HCT116 (cell line): ENCODE measurements at regions not wholly inside any gene's neighbourhood (a gene's known extent, or its start where the extent isn't known, plus 50 kb on each side); places are given as distances from the start of the nearest gene placed in this dataset.

ENCODE experiments used
- ATF3 ChIP-seq: IDR thresholded peaks from 2 replicates; pipeline ENCODE4 v1.6.1; 2012
- CEBPB ChIP-seq: IDR thresholded peaks from 2 replicates; pipeline ENCODE4 v1.6.1; 2012; ENCODE audit warnings: low read depth
- CTCF ChIP-seq, 3 experiments: fragments of 200-600 bp in 1 of 3; sonication (generic) in 1 of 3; IDR thresholded peaks in 2 of 3; conservative IDR thresholded peaks in 1 of 3; 2 replicates each; pipeline ENCODE4 v1.5.1; 2012 to 2017; ENCODE audit warnings: low read depth in 2 of 3, low read length in 2 of 3, antibody characterized with exemption in 1 of 3, borderline replicate concordance in 1 of 3, control low read depth in 1 of 3, mild to moderate bottlenecking in 1 of 3, mixed read lengths in 1 of 3, mixed run types in 1 of 3, moderate library complexity in 1 of 3; ENCODE audit not compliant: insufficient read depth in 1 of 3
- EZH2 ChIP-seq: fragments of 200-600 bp; sonication (generic); IDR thresholded peaks from 2 replicates; pipeline ENCODE4 v1.6.1; 2017; ENCODE audit warnings: antibody characterized with exemption, mixed run types
- MAX ChIP-seq: IDR thresholded peaks from 2 replicates; pipeline ENCODE4 v1.6.1; 2012
- POLR2A ChIP-seq: IDR thresholded peaks from 2 replicates; pipeline ENCODE4 v1.7.0; 2011; ENCODE audit warnings: borderline replicate concordance; ENCODE audit not compliant: insufficient read depth, insufficient read length; ENCODE audit errors: extremely low read depth
- POLR2AphosphoS5 ChIP-seq: IDR thresholded peaks from 2 replicates; pipeline ENCODE4 v1.6.1; 2011; ENCODE audit warnings: mild to moderate bottlenecking, low read depth, low read length, moderate library complexity
- RAD21 ChIP-seq: IDR thresholded peaks from 2 replicates; pipeline ENCODE4 v1.6.1; 2012; ENCODE audit warnings: low read depth, mild to moderate bottlenecking
- SIN3A ChIP-seq: IDR thresholded peaks from 2 replicates; pipeline ENCODE4 v1.6.1; 2012; ENCODE audit warnings: low read depth
- SP1 ChIP-seq: IDR thresholded peaks from 2 replicates; pipeline ENCODE4 v1.6.1; 2012; ENCODE audit warnings: low read depth
- TCF7L2 ChIP-seq: IDR thresholded peaks from 2 replicates; pipeline ENCODE4 v1.7.0; 2011; ENCODE audit warnings: borderline replicate concordance, inconsistent platforms; ENCODE audit not compliant: insufficient read depth, insufficient read length; ENCODE audit errors: extremely low read depth
- ZFX ChIP-seq: fragments of 450-650 bp; IDR thresholded peaks from 2 replicates; pipeline ENCODE4 v1.6.1; 2017
- ZNF274 ChIP-seq: fragments of 200-500 bp; sonication (Bioruptor generic); IDR thresholded peaks from 2 replicates; pipeline ENCODE4 v1.6.1; 2014; ENCODE audit warnings: mild to moderate bottlenecking, low read depth, low read length, inconsistent platforms

- TF ChIP-seq EZH2 (no peak), CTCF (IDR thresholded peaks at IDR 0.05 in 2 of 3, conservative IDR thresholded peaks at IDR 0.05 in 1 of 3; ENCODE audit: borderline replicate concordance in 1 of 3, insufficient read depth in 1 of 3, low read depth in 2 of 3, low read length in 2 of 3) (no peak), POLR2A (no peak), SIN3A (no peak), SP1 (no peak), ATF3 (no peak), MAX (no peak), TCF7L2 (no peak), POLR2AphosphoS5 (no peak), ZNF274 (no peak), RAD21 (no peak), CEBPB (no peak), ZFX (no peak)
These were observed 135.3 kb upstream of the FNDC3A start for GRCh38 chr13:48840366-48840765.
